GM19463 (cell line): ENCODE measurements at regions not wholly inside any gene's neighbourhood (a gene's known extent, or its start where the extent isn't known, plus 50 kb on each side); places are given as distances from the start of the nearest gene placed in this dataset.

Experiments used
- ATAC-seq: cut with Tn5 transposase; IDR thresholded peaks from one replicate; pipeline ENCODE4 v1.9.1; 2021; ENCODE audit warnings: mild to moderate bottlenecking, moderate library complexity; ENCODE audit not compliant: unreplicated experiment

DNA sequence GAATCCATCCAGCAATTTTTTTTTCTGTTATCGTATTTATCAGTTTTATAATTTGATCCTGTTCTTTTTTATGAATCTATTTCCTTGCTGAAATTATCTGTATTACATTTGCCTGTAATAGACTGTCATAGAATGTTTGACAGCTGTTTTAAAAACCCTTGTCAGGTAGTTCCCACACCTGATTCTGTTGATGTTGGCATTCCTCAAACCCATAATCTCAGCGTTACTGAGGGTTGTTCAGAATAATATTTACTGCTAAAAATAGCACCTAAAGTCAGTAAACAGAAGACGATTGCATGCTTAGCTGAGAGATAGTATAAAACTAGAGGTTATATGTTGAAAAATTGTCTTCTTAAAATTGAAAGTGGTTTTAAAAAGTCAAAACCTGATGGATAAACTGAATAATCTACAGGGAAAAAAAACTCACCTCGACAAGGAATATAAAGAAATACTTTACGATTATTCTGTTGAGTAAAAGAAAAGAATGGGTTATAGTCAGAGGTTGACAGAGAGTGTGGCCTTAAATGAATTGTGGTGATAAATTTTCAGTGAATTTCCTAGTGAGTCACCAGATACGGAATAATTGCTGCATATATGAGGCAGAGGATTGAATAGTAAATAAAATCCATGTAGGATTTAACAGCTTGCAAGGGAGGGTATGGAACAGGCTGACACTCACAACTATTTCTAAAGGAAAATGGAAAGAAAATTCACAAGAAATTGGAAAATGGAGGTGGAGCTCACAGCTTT, 824.1 kb upstream of the IGFBP3 start:
- ATAC-seq = no peak

DNA sequence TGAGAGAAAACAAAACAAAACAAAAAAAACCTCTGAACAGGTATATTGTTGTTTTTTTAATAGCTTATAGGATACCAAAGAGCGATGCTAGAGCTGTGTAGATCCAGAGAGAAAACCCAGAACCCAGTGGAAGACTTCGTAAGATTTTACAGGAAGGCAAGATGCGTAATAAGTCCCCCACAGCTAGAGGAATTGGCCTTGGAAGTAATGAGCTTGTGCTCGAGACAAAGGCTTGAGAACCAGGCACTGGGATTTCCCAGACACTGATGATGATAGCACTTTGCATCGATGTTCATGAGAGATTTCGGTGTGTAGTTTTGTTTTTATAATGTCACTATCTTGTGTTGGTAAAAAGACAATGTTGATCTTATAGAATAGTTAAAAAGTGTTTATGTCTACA, 821.5 kb upstream of the IGFBP3 start:
- ATAC-seq = no peak

DNA sequence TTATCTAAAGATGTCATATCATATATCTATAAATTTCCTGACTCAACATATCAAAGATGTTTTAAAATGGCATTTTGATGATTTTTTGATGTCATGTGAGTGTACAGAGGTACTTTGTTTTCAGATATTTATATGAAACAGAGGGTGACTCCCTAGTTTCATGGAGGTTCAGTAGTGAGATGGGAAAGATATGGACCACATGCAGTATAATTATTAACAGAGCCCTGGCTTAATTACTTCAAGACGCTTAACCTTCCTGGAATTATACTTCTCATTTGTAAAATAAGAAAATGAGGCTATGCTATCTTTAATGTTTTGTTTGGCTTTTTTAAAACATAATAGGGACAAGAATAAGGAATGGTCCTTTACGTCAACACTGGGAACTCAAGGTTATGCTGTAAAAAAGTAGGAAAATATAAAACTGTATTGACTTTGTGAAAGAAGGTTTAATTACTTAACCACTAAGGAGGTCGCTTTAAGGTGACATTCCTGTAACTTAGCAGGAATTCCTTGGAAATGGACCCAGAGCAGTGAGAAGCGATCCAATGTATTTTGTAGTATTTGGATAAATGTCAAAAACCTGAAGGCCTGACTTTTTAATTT, 821.0 kb upstream of the IGFBP3 start:
- no peak for ATAC-seq

DNA sequence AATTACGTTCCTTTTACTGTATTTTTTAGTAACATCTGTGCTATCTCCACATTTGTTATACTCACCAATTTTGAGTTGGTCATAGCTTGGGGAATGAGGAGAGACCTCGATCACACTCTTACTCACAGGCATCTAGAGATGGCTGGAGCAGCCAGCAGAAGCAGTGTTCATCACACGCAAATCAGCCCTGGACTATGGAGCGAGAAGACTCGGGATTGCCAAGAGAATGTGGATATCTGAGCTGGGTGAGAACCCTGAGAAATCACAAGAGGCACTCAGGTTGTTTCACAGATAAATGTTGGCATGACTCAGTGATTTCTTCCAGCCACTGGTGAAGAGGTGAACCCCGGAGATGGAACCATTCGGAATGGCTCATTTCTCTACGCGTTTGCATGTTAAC, 820.1 kb upstream of the IGFBP3 start:
- no peak for ATAC-seq

DNA sequence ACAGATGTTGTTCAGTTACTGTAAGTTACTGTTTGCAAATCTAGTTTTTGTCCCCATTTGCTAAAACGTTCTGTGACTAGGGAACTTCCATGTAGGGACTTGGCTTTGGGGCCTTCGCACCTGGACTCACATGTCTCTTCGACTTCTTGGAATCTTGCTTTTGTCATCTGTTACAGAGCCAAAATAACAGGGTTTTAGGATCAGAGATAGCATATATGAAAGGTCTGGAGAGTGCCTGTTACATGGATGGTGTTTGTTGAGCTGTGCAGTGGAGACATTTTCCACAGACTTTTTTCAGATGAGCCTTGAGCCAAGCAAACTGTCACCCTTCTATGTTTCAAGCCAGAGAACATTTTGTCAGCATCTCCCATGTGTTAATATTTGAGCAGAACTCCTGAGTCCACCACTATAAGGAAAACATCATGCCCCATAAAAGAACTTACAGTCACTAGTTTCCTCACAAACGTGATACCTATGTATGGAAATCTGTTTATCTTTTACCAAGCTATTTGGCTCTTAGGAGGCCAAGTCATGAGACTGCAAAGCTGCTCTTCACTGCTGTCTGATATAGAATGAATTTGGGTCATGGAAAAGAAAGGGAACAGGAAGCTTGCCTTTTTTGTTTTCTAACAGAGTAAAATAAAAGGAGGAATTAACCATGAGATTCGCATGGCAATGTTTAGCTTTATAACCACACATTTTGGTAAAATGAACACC, 818.6 kb upstream of the IGFBP3 start:
- no peak for ATAC-seq

DNA sequence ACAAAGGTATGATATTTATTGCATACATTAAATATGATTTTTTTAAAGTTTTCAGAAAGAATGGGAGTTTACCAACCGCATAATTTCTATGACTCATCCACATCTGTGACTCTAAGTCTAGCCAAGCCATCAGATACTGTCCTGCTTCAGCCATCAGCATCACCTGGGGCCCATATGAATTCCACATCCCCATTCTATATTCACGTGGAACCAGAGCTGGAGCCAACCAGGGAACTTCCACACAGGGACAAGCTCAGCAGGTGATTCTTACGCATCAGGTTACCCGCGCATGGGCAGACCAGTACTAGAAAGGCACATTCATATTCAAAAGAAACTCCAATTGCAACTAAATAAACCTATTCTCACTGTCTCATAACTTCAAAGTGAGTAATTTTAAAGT, 817.7 kb upstream of the IGFBP3 start:
- ATAC-seq = no peak

DNA sequence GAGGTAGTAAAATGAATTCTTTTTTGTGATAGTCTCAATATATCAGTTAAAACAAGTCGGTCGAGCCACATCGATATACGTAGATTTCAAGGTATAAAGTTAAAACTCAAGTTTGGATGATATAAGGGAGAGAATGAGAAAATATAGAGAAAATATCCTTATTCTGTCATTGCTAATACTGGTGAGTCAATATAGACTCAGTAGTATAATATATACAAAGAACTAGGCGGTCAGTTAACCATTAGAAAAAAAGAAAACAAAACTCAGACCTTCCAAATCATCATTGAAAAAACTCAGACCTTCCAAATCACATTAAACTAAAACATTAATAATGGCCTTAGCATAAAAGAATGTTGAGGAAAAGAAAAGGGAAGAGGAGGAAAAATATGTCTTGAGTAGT, 817.1 kb upstream of the IGFBP3 start:
- ATAC-seq = no peak

DNA sequence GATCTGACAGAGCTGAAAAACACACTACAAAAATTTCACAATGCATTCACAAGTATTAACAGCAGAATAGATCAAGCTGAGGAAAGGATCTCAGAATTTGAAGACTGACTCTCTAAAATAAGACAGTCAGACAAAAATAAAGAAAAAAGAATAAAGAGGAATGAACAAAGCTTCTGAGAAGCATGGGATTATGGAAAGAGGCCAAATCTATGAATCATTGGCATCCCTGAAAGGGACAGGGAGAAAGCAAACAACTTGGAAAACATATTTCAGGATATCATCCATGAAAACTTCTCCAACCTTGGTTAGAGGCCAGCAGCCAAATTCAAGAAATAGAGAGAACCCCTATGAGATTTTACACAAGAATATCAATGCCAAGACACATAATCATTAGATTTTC, 804.8 kb upstream of the IGFBP3 start:
- no peak for ATAC-seq

DNA sequence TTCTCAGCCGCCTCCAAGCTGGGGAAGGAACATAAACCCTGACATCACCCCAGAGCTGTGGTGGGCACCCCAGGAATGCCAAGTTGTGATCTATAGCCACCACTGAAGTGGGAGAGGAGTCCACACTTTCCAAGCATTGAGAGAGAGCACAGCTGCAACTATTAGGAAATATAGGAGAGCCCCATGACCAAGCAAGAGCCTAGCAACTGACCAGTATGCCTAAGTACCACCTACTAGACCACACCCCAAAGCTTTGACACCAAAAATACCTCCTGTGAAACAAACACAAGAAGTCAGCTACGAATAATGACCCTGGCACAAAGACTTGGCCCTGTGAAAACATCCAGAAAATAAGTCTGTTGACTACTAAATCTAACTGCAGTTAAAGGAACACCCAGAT, 804.1 kb upstream of the IGFBP3 start:
- no peak for ATAC-seq

DNA sequence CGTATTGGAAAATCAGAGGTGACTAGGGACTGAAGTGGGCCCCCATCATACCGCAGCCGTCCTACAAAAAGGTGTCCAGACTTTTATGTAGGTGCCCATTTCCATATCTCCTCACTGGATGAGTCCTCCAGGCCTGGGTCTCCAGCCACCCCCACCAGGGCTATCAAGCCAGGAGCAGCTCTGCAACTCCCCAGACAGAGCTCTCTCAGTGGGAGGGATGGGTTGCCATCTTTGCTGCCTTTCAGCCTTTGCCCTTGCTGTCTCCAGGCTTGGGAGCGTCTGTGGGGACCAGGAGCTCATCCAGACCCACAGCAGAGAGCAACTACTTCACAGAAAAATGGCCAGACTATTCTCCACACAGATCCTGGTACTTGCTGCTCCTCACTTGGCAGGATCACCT, 802.7 kb upstream of the IGFBP3 start:
- no peak for ATAC-seq

DNA sequence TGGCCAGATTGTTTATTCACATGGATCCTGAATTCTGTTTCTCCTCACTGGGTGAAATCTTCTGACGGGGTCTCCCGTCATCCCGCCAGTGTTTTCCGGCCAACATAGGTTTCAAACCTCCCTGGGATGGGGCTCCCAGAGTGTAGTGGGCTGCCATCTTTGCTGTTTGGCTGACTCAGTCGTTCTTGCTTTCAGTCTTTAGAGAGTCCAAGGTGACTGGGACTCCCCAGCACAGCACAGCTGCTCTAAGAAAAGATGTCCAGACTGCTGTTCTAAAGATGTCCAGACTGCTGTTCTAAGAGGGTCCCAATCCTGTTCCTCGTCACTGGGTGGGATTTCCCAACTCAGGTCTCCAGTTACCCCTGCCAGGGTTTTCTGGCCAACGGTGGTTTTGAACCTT, 801.9 kb upstream of the IGFBP3 start:
- no peak for ATAC-seq

DNA sequence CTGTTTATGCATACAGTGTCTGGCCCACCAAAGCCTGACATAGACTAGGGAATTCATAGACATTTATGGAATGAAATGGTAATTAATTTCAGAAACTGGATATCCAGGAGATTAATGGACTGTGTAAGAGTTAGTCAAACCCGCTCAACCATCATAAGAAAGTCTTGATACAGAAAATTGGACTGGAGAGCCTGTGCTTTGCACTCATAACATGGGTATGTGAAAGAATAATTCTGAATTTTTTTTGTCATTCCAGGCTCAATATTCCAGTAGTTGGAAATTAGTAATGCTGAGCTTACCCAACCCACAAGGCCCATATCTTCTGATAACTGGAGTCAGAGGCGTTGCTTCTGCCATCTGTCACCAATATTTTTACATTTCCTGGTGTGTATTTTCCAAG, 799.7 kb upstream of the IGFBP3 start:
- ATAC-seq = no peak

DNA sequence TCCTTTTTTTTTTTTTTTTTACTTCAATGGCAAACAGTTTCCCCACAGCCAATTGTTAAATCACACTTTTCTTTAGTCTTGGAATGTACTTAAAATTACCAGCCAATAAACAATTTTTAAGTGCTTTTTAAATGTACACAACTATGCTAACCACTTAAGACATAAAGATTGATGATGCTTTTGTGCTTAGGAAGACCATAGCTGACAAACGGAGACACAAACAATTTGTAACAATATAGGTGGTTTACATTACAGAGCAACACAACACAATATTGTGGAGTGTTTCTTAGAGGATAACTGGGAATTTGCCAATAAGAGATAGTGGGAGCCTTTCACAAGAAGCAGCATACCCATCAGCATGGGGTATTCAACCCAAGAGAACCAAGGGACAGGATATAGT, 798.5 kb upstream of the IGFBP3 start:
- ATAC-seq = no peak

DNA sequence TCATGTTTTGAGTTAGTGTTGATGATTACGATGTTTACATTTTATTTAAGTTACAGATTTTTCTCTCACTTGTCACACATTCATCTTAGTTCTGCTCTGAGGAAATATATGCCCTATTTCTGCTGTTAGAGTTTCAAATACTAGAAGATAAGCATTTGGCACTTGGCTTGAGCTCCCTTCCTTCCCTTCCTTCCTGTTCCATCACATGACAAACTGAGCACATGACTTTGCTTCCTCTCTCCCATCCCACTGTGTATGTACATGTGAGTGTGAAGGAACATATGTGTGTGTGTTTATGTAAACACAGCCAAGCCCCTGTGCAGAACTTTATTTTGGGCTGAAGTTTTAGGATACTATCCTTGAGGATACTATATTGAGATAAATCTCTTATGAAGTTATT, 795.9 kb upstream of the IGFBP3 start:
- ATAC-seq = no peak

DNA sequence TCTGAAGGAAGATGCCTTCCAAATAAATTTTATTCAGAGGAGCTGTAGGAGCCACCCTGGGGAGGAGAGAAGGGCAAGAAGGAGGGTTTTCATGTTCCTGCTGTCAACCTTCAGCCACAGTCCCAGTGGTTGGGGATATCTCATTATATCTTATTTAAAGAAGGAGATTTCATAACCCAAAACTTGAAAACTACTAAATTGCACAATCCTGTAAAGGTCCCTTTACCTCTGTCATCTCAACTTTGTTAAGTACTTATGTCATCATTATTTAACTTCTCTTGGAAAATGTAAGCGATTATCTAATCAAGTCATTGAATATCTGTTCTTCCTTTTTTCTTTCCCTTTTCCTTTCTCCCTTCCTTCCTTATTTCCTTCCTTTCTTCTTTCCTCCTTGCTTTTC, 794.5 kb upstream of the IGFBP3 start:
- no peak for ATAC-seq

DNA sequence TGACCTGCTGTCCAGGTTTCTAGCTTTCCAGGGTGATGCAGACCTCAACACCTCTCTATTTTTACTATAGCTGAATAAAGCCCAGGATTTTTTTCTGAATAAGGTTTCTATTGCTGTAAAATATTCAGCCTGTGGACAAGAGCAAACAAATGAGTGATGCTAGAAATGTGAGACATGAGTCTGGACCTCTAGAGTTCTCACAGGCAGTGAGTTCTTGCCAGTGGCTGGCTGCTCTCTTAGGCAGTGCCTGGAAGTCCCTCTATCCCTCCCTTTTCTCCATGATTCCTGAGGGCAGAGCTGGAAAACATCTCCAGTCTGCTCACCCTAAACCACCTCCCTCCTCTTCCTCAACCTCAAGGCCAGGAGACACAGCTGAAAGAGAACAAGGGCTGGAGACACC, 793.8 kb upstream of the IGFBP3 start:
- ATAC-seq = no peak

DNA sequence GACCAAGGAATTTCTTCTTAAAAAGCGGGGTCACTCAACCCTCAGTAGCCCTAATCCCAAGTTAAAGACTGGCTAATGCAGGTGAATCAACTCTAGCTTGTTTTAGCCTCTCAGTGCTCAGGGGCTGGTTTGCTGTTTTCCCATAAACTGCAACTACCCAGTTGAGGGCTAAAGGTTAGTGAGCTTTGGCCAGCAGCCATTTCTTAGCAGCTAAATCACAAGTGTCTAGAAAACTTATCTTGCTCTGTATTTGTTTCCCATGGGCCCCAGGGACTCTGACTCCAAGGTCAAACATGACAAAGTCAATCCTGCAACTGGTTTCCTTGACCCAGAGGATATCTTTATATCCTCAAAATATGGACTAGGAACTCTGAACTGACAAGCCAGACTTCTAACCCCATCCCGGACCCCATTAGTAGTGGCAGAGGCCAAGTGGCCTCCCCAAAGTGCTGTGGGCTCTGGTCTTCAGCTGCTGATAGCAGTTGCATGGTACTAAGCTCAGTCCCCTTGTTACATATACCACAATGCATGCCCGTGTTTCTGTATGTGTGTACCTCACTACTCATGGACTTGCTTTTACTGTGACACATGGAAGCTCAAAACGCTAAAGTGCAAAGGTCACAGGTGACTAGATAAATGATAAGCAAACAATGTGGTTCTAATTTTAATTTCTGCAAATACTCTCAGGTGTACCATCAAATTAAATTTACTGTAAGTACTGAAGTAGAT, 793.0 kb upstream of the IGFBP3 start:
- ATAC-seq = no peak

DNA sequence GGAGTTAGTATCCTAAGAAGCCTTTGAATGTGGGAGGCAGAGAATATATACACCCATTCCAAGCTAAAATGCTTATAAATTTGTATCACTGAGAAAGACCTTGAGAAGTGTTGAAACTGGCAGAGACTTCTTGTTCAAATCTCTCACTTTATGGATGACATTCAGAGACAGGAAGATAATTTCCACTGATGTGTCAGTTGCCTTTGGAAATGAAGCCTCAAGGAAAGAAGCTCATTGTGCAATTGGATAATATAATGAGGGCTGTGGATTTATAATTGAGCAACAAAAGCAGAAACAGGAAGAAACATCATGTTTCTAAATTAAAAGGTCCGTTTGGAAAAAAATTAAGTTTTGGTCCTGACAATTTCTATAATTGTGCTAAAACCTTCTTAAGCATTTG, 789.9 kb upstream of the IGFBP3 start:
- no peak for ATAC-seq

DNA sequence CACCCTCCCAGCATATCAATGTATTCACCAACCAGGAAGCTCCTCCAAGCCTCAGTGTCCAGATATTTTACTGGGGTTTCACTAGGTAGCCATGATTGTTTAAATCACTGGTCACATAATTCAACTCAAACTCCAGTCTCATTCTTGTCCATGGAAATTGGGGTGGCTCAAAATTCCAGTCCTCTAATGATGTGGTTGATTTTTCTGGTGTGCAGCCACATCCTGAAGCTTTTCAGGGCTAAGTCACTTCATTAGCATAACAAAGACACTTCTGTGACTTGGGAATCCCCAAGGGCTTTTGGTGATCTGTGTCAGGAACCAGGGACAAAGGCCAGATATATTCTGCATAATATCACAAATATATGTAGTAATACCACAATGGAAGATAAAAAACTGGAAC, 786.9 kb upstream of the IGFBP3 start:
- ATAC-seq = no peak

DNA sequence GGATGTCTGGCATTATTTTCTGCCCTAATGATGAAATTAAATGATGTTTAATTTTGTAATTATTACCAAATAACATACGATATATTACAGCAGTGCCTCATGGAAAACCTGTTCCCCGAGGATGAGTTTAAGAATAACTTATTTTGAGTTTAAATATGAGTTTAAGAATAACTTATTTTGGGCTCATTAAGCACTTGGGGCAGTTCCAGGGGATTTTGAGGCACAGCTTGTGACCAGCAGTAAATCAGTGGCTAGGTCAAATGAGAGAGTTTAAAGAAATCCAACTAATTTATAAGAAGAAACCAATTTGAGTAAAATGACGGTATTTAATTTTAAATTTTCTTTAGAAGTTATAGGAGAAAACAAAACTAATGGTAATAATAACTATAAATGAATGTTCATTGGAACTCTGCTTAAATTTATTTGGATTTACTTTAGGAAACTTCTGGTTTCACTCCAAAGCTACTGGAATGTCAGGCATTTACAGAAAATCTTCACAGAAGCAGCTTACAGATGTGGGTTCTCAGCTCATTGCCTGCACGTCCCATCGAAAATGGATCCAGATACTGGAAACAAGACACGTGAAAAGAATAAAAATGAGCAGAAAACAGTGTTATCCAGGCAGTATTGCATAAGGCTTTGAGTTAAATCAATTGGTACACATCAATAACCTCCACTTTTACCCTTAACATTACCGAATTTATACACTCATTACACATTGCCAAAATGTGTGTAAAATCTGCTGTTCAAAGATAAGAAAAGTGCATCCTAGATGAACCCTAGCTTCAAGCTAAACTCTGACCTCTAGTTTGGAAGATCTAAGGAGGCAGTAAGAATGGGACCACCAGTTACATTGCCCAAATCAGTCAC, 784.5 kb upstream of the IGFBP3 start:
- no peak for ATAC-seq

DNA sequence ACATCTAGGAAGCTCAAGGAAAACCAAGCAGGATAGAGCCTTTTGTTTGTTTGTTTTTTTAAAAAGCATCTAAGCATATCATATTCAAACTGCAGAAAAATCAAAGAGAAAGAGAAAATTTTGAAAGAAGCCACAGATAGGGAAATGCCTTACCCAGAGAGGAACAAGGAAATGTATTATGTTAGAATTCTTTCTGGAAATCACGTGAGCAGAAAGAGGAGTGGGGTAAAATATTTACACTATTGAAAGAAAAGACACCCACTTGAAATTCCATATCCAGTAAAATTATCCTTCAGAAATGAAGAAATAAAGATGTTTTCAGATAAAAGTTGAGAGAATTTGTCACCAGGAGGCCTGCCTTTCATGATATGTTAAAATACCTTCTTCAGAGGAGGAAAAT, 775.7 kb upstream of the IGFBP3 start:
- ATAC-seq = no peak
